ENCODE measurements at regions not wholly inside any gene's neighbourhood (a gene's known extent, or its start where the extent isn't known, plus 50 kb on each side); places are given as distances from the start of the nearest gene placed in this dataset.

DNA sequence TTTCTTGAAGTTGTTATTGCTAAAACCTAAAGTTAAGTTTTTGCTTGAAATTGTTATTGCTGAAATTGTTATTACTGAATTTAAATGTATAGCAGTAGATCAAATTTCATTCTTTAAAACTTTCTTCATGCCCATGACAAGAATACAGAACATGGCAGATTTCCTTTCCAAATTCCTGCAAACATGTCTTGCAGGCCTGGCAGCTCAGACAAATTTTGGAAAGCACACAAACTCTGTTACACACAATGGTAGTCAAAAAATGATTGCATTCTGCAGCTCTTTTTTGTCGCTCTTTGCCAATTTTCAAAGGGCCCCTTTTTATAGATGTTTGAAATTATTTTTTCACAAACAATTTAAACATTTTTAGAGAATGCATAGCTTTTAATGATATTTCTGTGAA lies 1292.3 kb upstream of the B3GALT2 start:
- SMC1A ChIA-PET (ENCODE audit: uncharacterized antibody, unreplicated experiment): no interaction called here
- POLR2A ChIA-PET: no interaction called here
- H3K36me3 ChIP-seq (ENCODE audit: control insufficient read depth in 2 of 2, insufficient read depth in 2 of 2, low read length in 1 of 2): no peaks in the 10 kb centered on the region
- no peaks in the 10 kb centered on the region for H3K79me2 ChIP-seq (ENCODE audit: control insufficient read depth, insufficient read depth, low read length)
- no peak for ATAC-seq
- H3K9me3 ChIP-seq (replicated peaks; ENCODE audit: control insufficient read depth, insufficient read depth, low read length): no peaks in the 10 kb centered on the region
- TF ChIP-seq SUZ12 (IDR thresholded peaks at IDR 0.05; ENCODE audit: unreplicated experiment) (no peak), ZNF24 (IDR thresholded peaks at IDR 0.05) (no peak), E4F1 (IDR thresholded peaks at IDR 0.05; ENCODE audit: borderline replicate concordance, partially characterized antibody) (no peak), ZBED1 (IDR thresholded peaks at IDR 0.05; ENCODE audit: borderline replicate concordance) (no peak), SMARCA5 (IDR thresholded peaks at IDR 0.05) (no peak), STAT3 (IDR thresholded peaks at IDR 0.05; ENCODE audit: low read depth, low read length) (no peak), ZNF217 (IDR thresholded peaks at IDR 0.05) (no peak), EZH2 (IDR thresholded peaks at IDR 0.05; ENCODE audit: borderline replicate concordance, control insufficient read depth, low read depth, low read length) (no peak), SMAD1 (IDR thresholded peaks at IDR 0.05; ENCODE audit: low read depth, partially characterized antibody) (no peak), ZBTB33 (IDR thresholded peaks at IDR 0.05) (no peak)
- TF ChIP-seq, protein P1, sequence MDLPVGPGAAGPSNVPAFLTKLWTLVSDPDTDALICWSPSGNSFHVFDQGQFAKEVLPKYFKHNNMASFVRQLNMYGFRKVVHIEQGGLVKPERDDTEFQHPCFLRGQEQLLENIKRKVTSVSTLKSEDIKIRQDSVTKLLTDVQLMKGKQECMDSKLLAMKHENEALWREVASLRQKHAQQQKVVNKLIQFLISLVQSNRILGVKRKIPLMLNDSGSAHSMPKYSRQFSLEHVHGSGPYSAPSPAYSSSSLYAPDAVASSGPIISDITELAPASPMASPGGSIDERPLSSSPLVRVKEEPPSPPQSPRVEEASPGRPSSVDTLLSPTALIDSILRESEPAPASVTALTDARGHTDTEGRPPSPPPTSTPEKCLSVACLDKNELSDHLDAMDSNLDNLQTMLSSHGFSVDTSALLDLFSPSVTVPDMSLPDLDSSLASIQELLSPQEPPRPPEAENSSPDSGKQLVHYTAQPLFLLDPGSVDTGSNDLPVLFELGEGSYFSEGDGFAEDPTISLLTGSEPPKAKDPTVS (IDR thresholded peaks at IDR 0.05; ENCODE audit: low read depth, low read length): no peak
- TF ChIP-seq, protein P2, sequence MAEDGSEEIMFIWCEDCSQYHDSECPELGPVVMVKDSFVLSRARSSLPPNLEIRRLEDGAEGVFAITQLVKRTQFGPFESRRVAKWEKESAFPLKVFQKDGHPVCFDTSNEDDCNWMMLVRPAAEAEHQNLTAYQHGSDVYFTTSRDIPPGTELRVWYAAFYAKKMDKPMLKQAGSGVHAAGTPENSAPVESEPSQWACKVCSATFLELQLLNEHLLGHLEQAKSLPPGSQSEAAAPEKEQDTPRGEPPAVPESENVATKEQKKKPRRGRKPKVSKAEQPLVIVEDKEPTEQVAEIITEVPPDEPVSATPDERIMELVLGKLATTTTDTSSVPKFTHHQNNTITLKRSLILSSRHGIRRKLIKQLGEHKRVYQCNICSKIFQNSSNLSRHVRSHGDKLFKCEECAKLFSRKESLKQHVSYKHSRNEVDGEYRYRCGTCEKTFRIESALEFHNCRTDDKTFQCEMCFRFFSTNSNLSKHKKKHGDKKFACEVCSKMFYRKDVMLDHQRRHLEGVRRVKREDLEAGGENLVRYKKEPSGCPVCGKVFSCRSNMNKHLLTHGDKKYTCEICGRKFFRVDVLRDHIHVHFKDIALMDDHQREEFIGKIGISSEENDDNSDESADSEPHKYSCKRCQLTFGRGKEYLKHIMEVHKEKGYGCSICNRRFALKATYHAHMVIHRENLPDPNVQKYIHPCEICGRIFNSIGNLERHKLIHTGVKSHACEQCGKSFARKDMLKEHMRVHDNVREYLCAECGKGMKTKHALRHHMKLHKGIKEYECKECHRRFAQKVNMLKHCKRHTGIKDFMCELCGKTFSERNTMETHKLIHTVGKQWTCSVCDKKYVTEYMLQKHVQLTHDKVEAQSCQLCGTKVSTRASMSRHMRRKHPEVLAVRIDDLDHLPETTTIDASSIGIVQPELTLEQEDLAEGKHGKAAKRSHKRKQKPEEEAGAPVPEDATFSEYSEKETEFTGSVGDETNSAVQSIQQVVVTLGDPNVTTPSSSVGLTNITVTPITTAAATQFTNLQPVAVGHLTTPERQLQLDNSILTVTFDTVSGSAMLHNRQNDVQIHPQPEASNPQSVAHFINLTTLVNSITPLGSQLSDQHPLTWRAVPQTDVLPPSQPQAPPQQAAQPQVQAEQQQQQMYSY (CRISPR knock-in tag; IDR thresholded peaks at IDR 0.05): no peak
- WGBS (ENCODE audit: insufficient coverage, insufficient replicate concordance, low lambda C conversion rate, missing lambda C conversion rate): 81% methylated on average over 1 of the region's 1 CpG
- H3K9ac ChIP-seq (ENCODE audit: control insufficient read depth, insufficient read depth, low read length): no peak overlapping the region
- H3K4me3 ChIP-seq: no peak overlapping the region
- CTCF ChIA-PET: no interaction called here
- no peak for FAIRE-seq
- H4K20me1 ChIP-seq (ENCODE audit: control insufficient read depth, insufficient read depth): no peaks in the 10 kb centered on the region
- RAD21 ChIA-PET (ENCODE audit: unreplicated experiment): no interaction called here
- BruUV-seq (replicated peaks): no TSS peak
- no peaks in the 10 kb centered on the region for H3K4me1 ChIP-seq (ENCODE audit: control insufficient read depth, insufficient read depth, low read length)
- H3K27me3 ChIP-seq (replicated peaks in 1 of 2; ENCODE audit: control insufficient read depth in 2 of 2, insufficient read depth in 2 of 2, low read length in 1 of 2): no peaks in the 10 kb centered on the region
- DNase-seq (ENCODE audit: low read depth, low spot score): no peak
- intact Hi-C loops (cut with micrococcal nuclease; ENCODE audit: unreplicated experiment) (no loop called here), in situ Hi-C loops (cut with MboI) (no loop called here)
- no peak overlapping the region for H3K4me2 ChIP-seq (ENCODE audit: control insufficient read depth, insufficient read depth)
- H3K27ac ChIP-seq (ENCODE audit: control insufficient read depth, insufficient read depth): no peak overlapping the region
- no peak overlapping the region for H2AFZ ChIP-seq (ENCODE audit: control insufficient read depth, low read depth, low read length)
